SJCRH30 (cell line): ENCODE measurements at regions not wholly inside any gene's neighbourhood (a gene's known extent, or its start where the extent isn't known, plus 50 kb on each side); places are given as distances from the start of the nearest gene placed in this dataset.

Source experiments
- DNase-seq, 2 experiments: peaks; one replicate each; pipeline ENCODE4 v3.0.0-alpha.2; 2015 to 2020
- H3K27ac ChIP-seq: fragments of 250-450 bp; sonication (Bioruptor Pico); 2 replicates; pipeline ENCODE4 v1.5.1; 2020; ENCODE audit warnings: mild to moderate bottlenecking, moderate library complexity
- H3K27me3 ChIP-seq: fragments of 250-450 bp; sonication (Bioruptor Pico); 2 replicates; pipeline ENCODE4 v1.5.1; 2020; ENCODE audit warnings: mild to moderate bottlenecking, moderate library complexity
- H3K36me3 ChIP-seq: fragments of 250-450 bp; sonication (Bioruptor Pico); 2 replicates; pipeline ENCODE4 v1.5.1; 2020; ENCODE audit warnings: mild to moderate bottlenecking, moderate library complexity
- H3K4me1 ChIP-seq: fragments of 250-450 bp; sonication (Bioruptor Pico); 2 replicates; pipeline ENCODE4 v1.5.1; 2020; ENCODE audit warnings: mild to moderate bottlenecking, moderate library complexity
- H3K4me3 ChIP-seq: fragments of 250-450 bp; sonication (Bioruptor Pico); 2 replicates; pipeline ENCODE4 v1.5.1; 2020; ENCODE audit warnings: mild to moderate bottlenecking, moderate library complexity
- H3K9me3 ChIP-seq: fragments of 250-450 bp; sonication (Bioruptor Pico); replicated peaks from 2 replicates; pipeline ENCODE4 v1.5.1; 2020; ENCODE audit warnings: mild to moderate bottlenecking, moderate library complexity

- Histone ChIP-seq H3K27me3 (no peaks in the 10 kb centered on the region), H3K9me3 (no peaks in the 10 kb centered on the region; the same call in 1 of the 2 replicates), H3K4me1 (peaks cover 58% of the 10 kb centered on the region), H3K36me3 (no peaks in the 10 kb centered on the region), H3K4me3 (no peak overlapping the region), H3K27ac (peak overlapping the region; percentile 10)
- DNase-seq: no peak
Measured at GRCh38 chr4:41414412-41414779, 123.6 kb upstream of the LIMCH1 start.

- H3K36me3 ChIP-seq: no peaks in the 10 kb centered on the region
- peak; percentile 60 to 70 for DNase-seq
- no peak overlapping the region; the same call in 1 of the 2 replicates for H3K27ac ChIP-seq
Measured at GRCh38 chr4:41418444-41418843, 119.5 kb upstream of the LIMCH1 start.

GRCh38 chr4:41420541-41420940, 117.4 kb upstream of the LIMCH1 start:
- Histone ChIP-seq H3K27me3 (no peaks in the 10 kb centered on the region), H3K27ac (no peak overlapping the region), H3K9me3 (no peaks in the 10 kb centered on the region), H3K4me3 (no peak overlapping the region), H3K36me3 (no peaks in the 10 kb centered on the region), H3K4me1 (peaks cover 27% of the 10 kb centered on the region)
- no peak for DNase-seq

More at GRCh38 chr4:41418444-41418843, 119.5 kb upstream of the LIMCH1 start:
- Histone ChIP-seq H3K27me3 (no peaks in the 10 kb centered on the region), H3K4me3 (no peak overlapping the region), H3K4me1 (peaks cover 46% of the 10 kb centered on the region), H3K9me3 (no peaks in the 10 kb centered on the region)

GRCh38 chr4:41423117-41423516, 114.8 kb upstream of the LIMCH1 start:
- Histone ChIP-seq H3K4me3 (no peak overlapping the region), H3K27ac (no peak overlapping the region), H3K36me3 (no peaks in the 10 kb centered on the region), H3K4me1 (peaks cover 22% of the 10 kb centered on the region), H3K9me3 (no peaks in the 10 kb centered on the region), H3K27me3 (no peaks in the 10 kb centered on the region)
- no peak for DNase-seq

- Histone ChIP-seq H3K9me3 (no peaks in the 10 kb centered on the region), H3K4me1 (peaks cover 22% of the 10 kb centered on the region), H3K4me3 (no peak overlapping the region), H3K27ac (no peak overlapping the region), H3K36me3 (no peaks in the 10 kb centered on the region), H3K27me3 (no peaks in the 10 kb centered on the region)
- no peak for DNase-seq
Measured at GRCh38 chr4:41424522-41424921, 113.4 kb upstream of the LIMCH1 start.

- Histone ChIP-seq H3K4me3 (no peak overlapping the region), H3K4me1 (peaks cover 22% of the 10 kb centered on the region), H3K27ac (no peak overlapping the region), H3K27me3 (no peaks in the 10 kb centered on the region), H3K36me3 (no peaks in the 10 kb centered on the region), H3K9me3 (no peaks in the 10 kb centered on the region)
- DNase-seq: no peak
Measured at GRCh38 chr4:41425650-41426049, 112.3 kb upstream of the LIMCH1 start.

GRCh38 chr4:41426539-41426938, 111.4 kb upstream of the LIMCH1 start:
- Histone ChIP-seq H3K4me1 (peaks cover 24% of the 10 kb centered on the region), H3K27me3 (no peaks in the 10 kb centered on the region), H3K36me3 (no peaks in the 10 kb centered on the region), H3K27ac (no peak overlapping the region), H3K4me3 (no peak overlapping the region), H3K9me3 (no peaks in the 10 kb centered on the region)
- DNase-seq: no peak

GRCh38 chr4:41427306-41427882, 110.6 kb upstream of the LIMCH1 start:
- Histone ChIP-seq H3K27me3 (no peaks in the 10 kb centered on the region), H3K36me3 (no peaks in the 10 kb centered on the region), H3K9me3 (no peaks in the 10 kb centered on the region), H3K4me3 (no peak overlapping the region), H3K4me1 (peaks cover 33% of the 10 kb centered on the region), H3K27ac (peak overlapping the region; percentile 2; the same call in 1 of the 2 replicates)
- peak in 1 of 2 experiments; percentile 28 for DNase-seq

GRCh38 chr4:41427931-41428600, 109.9 kb upstream of the LIMCH1 start:
- Histone ChIP-seq H3K27me3 (no peaks in the 10 kb centered on the region), H3K36me3 (no peaks in the 10 kb centered on the region), H3K9me3 (no peaks in the 10 kb centered on the region), H3K4me3 (no peak overlapping the region), H3K27ac (no peak overlapping the region; the same call in 1 of the 2 replicates), H3K4me1 (peaks cover 40% of the 10 kb centered on the region)
- peak in 1 of 2 experiments; percentile 61 for DNase-seq

GRCh38 chr4:41428601-41429279, 109.2 kb upstream of the LIMCH1 start:
- H3K4me1 ChIP-seq: peaks cover 46% of the 10 kb centered on the region
- H3K27ac ChIP-seq: no peak overlapping the region
- DNase-seq: peak in 1 of 2 experiments; percentile 42
- no peaks in the 10 kb centered on the region for H3K9me3 ChIP-seq
- no peaks in the 10 kb centered on the region for H3K27me3 ChIP-seq
- H3K36me3 ChIP-seq: no peaks in the 10 kb centered on the region
- no peak overlapping the region for H3K4me3 ChIP-seq

- no peaks in the 10 kb centered on the region for H3K36me3 ChIP-seq
- DNase-seq: no peak
- no peak overlapping the region for H3K4me3 ChIP-seq
- no peak overlapping the region for H3K27ac ChIP-seq
- no peaks in the 10 kb centered on the region for H3K27me3 ChIP-seq
- H3K4me1 ChIP-seq: peaks cover 52% of the 10 kb centered on the region
- no peaks in the 10 kb centered on the region for H3K9me3 ChIP-seq
Measured at GRCh38 chr4:41429280-41429669, 108.7 kb upstream of the LIMCH1 start.

- Histone ChIP-seq H3K36me3 (no peaks in the 10 kb centered on the region), H3K27me3 (no peaks in the 10 kb centered on the region), H3K4me3 (no peak overlapping the region), H3K9me3 (no peaks in the 10 kb centered on the region), H3K27ac (no peak overlapping the region), H3K4me1 (peaks cover 52% of the 10 kb centered on the region)
- DNase-seq: no peak
Measured at GRCh38 chr4:41430792-41431191, 107.2 kb upstream of the LIMCH1 start.

GRCh38 chr4:41431276-41431675, 106.7 kb upstream of the LIMCH1 start:
- Histone ChIP-seq H3K27ac (no peak overlapping the region; the same call in 1 of the 2 replicates), H3K4me1 (peaks cover 52% of the 10 kb centered on the region), H3K36me3 (no peaks in the 10 kb centered on the region), H3K27me3 (no peaks in the 10 kb centered on the region), H3K9me3 (no peaks in the 10 kb centered on the region), H3K4me3 (no peak overlapping the region)
- DNase-seq: no peak

GRCh38 chr4:41432219-41432618, 105.7 kb upstream of the LIMCH1 start:
- H3K36me3 ChIP-seq: no peaks in the 10 kb centered on the region
- H3K4me1 ChIP-seq: peaks cover 57% of the 10 kb centered on the region
- H3K27ac ChIP-seq: peak overlapping the region; percentile 25
- H3K4me3 ChIP-seq: no peak overlapping the region
- DNase-seq: peak in 1 of 2 experiments; percentile 19
- H3K9me3 ChIP-seq: no peaks in the 10 kb centered on the region
- H3K27me3 ChIP-seq: no peaks in the 10 kb centered on the region

GRCh38 chr4:41432881-41433280, 105.1 kb upstream of the LIMCH1 start:
- Histone ChIP-seq H3K36me3 (no peaks in the 10 kb centered on the region), H3K27me3 (no peaks in the 10 kb centered on the region), H3K4me1 (peaks cover 56% of the 10 kb centered on the region), H3K9me3 (no peaks in the 10 kb centered on the region), H3K4me3 (no peak overlapping the region), H3K27ac (peak overlapping the region; percentile 25)
- peak in 1 of 2 experiments; percentile 59 for DNase-seq
